Endodermal cell (in vitro differentiated cells): ENCODE measurements at regions not wholly inside any gene's neighbourhood (a gene's known extent, or its start where the extent isn't known, plus 50 kb on each side); places are given as distances from the start of the nearest gene placed in this dataset.
A peak's percentile ranks its signal among the peaks of the same experiment; 100 is the strongest.

Source experiments
- DNase-seq: peaks from one replicate; pipeline ENCODE4 v3.0.0-alpha.2; 2017
- H3K27ac ChIP-seq: 2 replicates; pipeline ENCODE4 v1.5.1; 2013; ENCODE audit warnings: mild to moderate bottlenecking, low read depth, low read length, moderate library complexity
- H3K27me3 ChIP-seq: 2 replicates; pipeline ENCODE4 v1.6.1; 2013; ENCODE audit warnings: mild to moderate bottlenecking, low read length, moderate library complexity; ENCODE audit not compliant: insufficient read depth, control insufficient read depth, poor library complexity, severe bottlenecking
- H3K36me3 ChIP-seq: 2 replicates; pipeline ENCODE4 v1.7.0; 2013; ENCODE audit warnings: mild to moderate bottlenecking, low read length, moderate library complexity; ENCODE audit not compliant: control insufficient read depth, insufficient read depth
- H3K4me1 ChIP-seq: one replicate; pipeline ENCODE4 v1.7.0; 2013; ENCODE audit warnings: low read length; ENCODE audit not compliant: control insufficient read depth, insufficient read depth
- H3K4me3 ChIP-seq: 2 replicates; pipeline ENCODE4 v1.5.1; 2013; ENCODE audit warnings: mild to moderate bottlenecking, low read length, moderate library complexity
- H3K9ac ChIP-seq: 2 replicates; pipeline ENCODE4 v1.6.1; 2013; ENCODE audit warnings: mild to moderate bottlenecking, low read length, moderate library complexity; ENCODE audit not compliant: poor library complexity, severe bottlenecking; ENCODE audit errors: extremely low read depth
- H3K9me3 ChIP-seq: 2 replicates; pipeline ENCODE4 v1.6.1; 2013; ENCODE audit warnings: mild to moderate bottlenecking, low read length, moderate library complexity; ENCODE audit not compliant: control insufficient read depth
- H3K27ac Mint-ChIP-seq: 2 replicates; pipeline ENCODE4 v1.8.0; 2020; ENCODE audit warnings: mixed read lengths
- H3K27me3 Mint-ChIP-seq: 2 replicates; pipeline ENCODE4 v1.8.0; 2021; ENCODE audit warnings: mild to moderate bottlenecking, mixed read lengths; ENCODE audit not compliant: insufficient read depth
- H3K36me3 Mint-ChIP-seq: 2 replicates; pipeline ENCODE4 v1.8.0; 2020; ENCODE audit warnings: low read depth, mixed read lengths
- H3K4me1 Mint-ChIP-seq: 2 replicates; pipeline ENCODE4 v1.8.0; 2020; ENCODE audit warnings: mixed read lengths
- H3K4me3 Mint-ChIP-seq: 2 replicates; pipeline ENCODE4 v1.8.0; 2020; ENCODE audit warnings: mild to moderate bottlenecking, moderate library complexity, mixed read lengths
- H3K9me3 Mint-ChIP-seq: 2 replicates; pipeline ENCODE4 v1.8.0; 2020; ENCODE audit warnings: mild to moderate bottlenecking, mixed read lengths
- WGBS, 2 experiments: methylation state at CpG; one replicate each; pipeline versions ENCODE4 v1.1.5 to v1.1.7; 2013; ENCODE audit warnings: missing lambda C conversion rate in 2 of 2, mixed read lengths in 1 of 2; ENCODE audit not compliant: insufficient coverage in 1 of 2, insufficient read length in 1 of 2; 5-methylcytosine and 5-hydroxymethylcytosine counted together
- TF ChIP-seq, protein P1 (sequence below): fragments of 200-600 bp; sonication (generic); conservative IDR thresholded peaks from 2 replicates; pipeline ENCODE4 v1.5.0; 2021; ENCODE audit warnings: antibody characterized with exemption, mild to moderate bottlenecking

GRCh38 chr10:57982091-57982490, 285.6 kb downstream of the IPMK start:
- H3K36me3 Mint-ChIP-seq = no peaks in the 10 kb centered on the region
- TF ChIP-seq, protein P1, sequence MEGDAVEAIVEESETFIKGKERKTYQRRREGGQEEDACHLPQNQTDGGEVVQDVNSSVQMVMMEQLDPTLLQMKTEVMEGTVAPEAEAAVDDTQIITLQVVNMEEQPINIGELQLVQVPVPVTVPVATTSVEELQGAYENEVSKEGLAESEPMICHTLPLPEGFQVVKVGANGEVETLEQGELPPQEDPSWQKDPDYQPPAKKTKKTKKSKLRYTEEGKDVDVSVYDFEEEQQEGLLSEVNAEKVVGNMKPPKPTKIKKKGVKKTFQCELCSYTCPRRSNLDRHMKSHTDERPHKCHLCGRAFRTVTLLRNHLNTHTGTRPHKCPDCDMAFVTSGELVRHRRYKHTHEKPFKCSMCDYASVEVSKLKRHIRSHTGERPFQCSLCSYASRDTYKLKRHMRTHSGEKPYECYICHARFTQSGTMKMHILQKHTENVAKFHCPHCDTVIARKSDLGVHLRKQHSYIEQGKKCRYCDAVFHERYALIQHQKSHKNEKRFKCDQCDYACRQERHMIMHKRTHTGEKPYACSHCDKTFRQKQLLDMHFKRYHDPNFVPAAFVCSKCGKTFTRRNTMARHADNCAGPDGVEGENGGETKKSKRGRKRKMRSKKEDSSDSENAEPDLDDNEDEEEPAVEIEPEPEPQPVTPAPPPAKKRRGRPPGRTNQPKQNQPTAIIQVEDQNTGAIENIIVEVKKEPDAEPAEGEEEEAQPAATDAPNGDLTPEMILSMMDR = no peak
- no peak overlapping the region for H3K27ac Mint-ChIP-seq
- no peak for DNase-seq
- H3K36me3 ChIP-seq = no peaks in the 10 kb centered on the region
- H3K4me3 ChIP-seq = no peak overlapping the region
- no peak overlapping the region for H3K9ac ChIP-seq
- no peak overlapping the region for H3K4me3 Mint-ChIP-seq
- no peaks in the 10 kb centered on the region for H3K9me3 ChIP-seq
- WGBS, 2 experiments = 68 to 100% methylated on average over 1 to 3 of the region's 3 CpGs
- H3K27me3 Mint-ChIP-seq = no peaks in the 10 kb centered on the region
- H3K4me1 Mint-ChIP-seq = no peaks in the 10 kb centered on the region
- H3K4me1 ChIP-seq = no peaks in the 10 kb centered on the region
- no peak overlapping the region for H3K27ac ChIP-seq
- H3K27me3 ChIP-seq = no peaks in the 10 kb centered on the region
- H3K9me3 Mint-ChIP-seq = peaks cover 3% of the 10 kb centered on the region

GRCh38 chr10:57979956-57980355, 287.7 kb downstream of the IPMK start:
- TF ChIP-seq, protein P1 = no peak
- WGBS, 2 experiments = 96% methylated on average over 2 of the region's 2 CpGs; no CpG with 5 or more reads in 1 of the 2 experiments
- Histone ChIP-seq H3K9me3 (no peaks in the 10 kb centered on the region), H3K9ac (no peak overlapping the region), H3K36me3 (no peaks in the 10 kb centered on the region), H3K4me1 (no peaks in the 10 kb centered on the region), H3K27ac (no peak overlapping the region), H3K4me3 (no peak overlapping the region), H3K27me3 (no peaks in the 10 kb centered on the region)
- Mint-ChIP-seq H3K36me3 (no peaks in the 10 kb centered on the region), H3K27me3 (no peaks in the 10 kb centered on the region), H3K4me1 (no peaks in the 10 kb centered on the region), H3K9me3 (peaks cover 3% of the 10 kb centered on the region), H3K27ac (no peak overlapping the region), H3K4me3 (no peak overlapping the region)
- no peak for DNase-seq

DNA sequence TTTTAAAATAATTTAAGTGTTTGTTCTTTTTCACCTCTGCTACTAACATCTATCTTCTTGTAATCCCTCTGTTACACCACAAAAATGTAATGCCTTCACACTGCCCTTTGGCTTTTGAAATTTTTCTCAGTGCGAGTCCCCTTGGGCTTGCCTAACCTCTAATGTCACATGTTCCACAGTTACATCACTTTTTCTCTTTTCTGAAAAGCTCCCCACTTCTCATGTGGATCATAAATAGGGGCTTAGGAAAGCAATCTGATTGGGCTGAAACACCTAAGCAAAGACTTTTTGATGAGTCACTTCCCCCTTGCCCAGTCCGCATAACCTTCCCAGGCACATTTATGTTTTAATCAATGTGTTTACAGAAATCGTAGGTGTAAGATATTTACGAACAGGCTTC, 288.2 kb downstream of the IPMK start:
- DNase-seq = no peak
- no peaks in the 10 kb centered on the region for H3K4me1 Mint-ChIP-seq
- peaks cover 3% of the 10 kb centered on the region for H3K9me3 Mint-ChIP-seq
- WGBS, 2 experiments = 97 to 100% methylated on average over 1 to 2 of the region's 4 CpGs
- H3K27me3 Mint-ChIP-seq = no peaks in the 10 kb centered on the region
- H3K9me3 ChIP-seq = no peaks in the 10 kb centered on the region
- no peaks in the 10 kb centered on the region for H3K27me3 ChIP-seq
- no peak overlapping the region for H3K9ac ChIP-seq
- TF ChIP-seq, protein P1 = no peak
- H3K4me1 ChIP-seq = no peaks in the 10 kb centered on the region
- no peaks in the 10 kb centered on the region for H3K36me3 Mint-ChIP-seq
- H3K4me3 Mint-ChIP-seq = no peak overlapping the region
- no peak overlapping the region for H3K4me3 ChIP-seq
- H3K27ac ChIP-seq = no peak overlapping the region
- H3K27ac Mint-ChIP-seq = peak overlapping the region; percentile 35
- no peaks in the 10 kb centered on the region for H3K36me3 ChIP-seq
